ENCODE measurements at regions not wholly inside any gene's neighbourhood (a gene's known extent, or its start where the extent isn't known, plus 50 kb on each side); places are given as distances from the start of the nearest gene placed in this dataset.

- DNase-seq (ENCODE audit: low spot score): no peak
Measured at GRCh38 chr15:94053626-94054025, 177.7 kb upstream of the MCTP2 start.

- DNase-seq (ENCODE audit: low spot score): no peak
Measured at GRCh38 chr15:94052711-94053110, 178.7 kb upstream of the MCTP2 start.

- DNase-seq (ENCODE audit: low spot score): no peak
Measured at GRCh38 chr15:94047566-94047965, 183.8 kb upstream of the MCTP2 start.

GRCh38 chr15:94042180-94042928 lies 189.0 kb upstream of the MCTP2 start:
- DNase-seq (ENCODE audit: low spot score): no peak

- DNase-seq (ENCODE audit: low spot score): no peak
Measured at GRCh38 chr15:94041746-94042145, 189.6 kb upstream of the MCTP2 start.

- DNase-seq (ENCODE audit: low spot score): no peak
Measured at GRCh38 chr15:94040541-94041248, 190.7 kb upstream of the MCTP2 start.

GRCh38 chr15:94036156-94036555 lies 195.2 kb upstream of the MCTP2 start:
- no peak for DNase-seq (ENCODE audit: low spot score)

GRCh38 chr15:94033683-94034020 lies 197.7 kb upstream of the MCTP2 start:
- no peak for DNase-seq (ENCODE audit: low spot score)

GRCh38 chr15:94033014-94033682 lies 198.2 kb upstream of the MCTP2 start:
- no peak for DNase-seq (ENCODE audit: low spot score)

GRCh38 chr15:94032571-94032970 lies 198.8 kb upstream of the MCTP2 start:
- no peak for DNase-seq (ENCODE audit: low spot score)

GRCh38 chr15:94031072-94031471 lies 200.3 kb upstream of the MCTP2 start:
- no peak for DNase-seq (ENCODE audit: low spot score)

GRCh38 chr15:94029495-94029894 lies 201.9 kb upstream of the MCTP2 start:
- no peak for DNase-seq (ENCODE audit: low spot score)

- DNase-seq (ENCODE audit: low spot score): no peak
Measured at GRCh38 chr15:94028809-94029208, 202.6 kb upstream of the MCTP2 start.

- DNase-seq (ENCODE audit: low spot score): no peak
Measured at GRCh38 chr15:94028121-94028520, 203.2 kb upstream of the MCTP2 start.

GRCh38 chr15:94027581-94027980 lies 203.8 kb upstream of the MCTP2 start:
- DNase-seq (ENCODE audit: low spot score): no peak

GRCh38 chr15:94026458-94027304 lies 204.7 kb upstream of the MCTP2 start:
- no peak for DNase-seq (ENCODE audit: low spot score)

GRCh38 chr15:94023531-94023930 lies 207.8 kb upstream of the MCTP2 start:
- no peak for DNase-seq (ENCODE audit: low spot score)

GRCh38 chr15:94021621-94022320 lies 209.6 kb upstream of the MCTP2 start:
- no peak for DNase-seq (ENCODE audit: low spot score)

- DNase-seq (ENCODE audit: low spot score): no peak
Measured at GRCh38 chr15:94019062-94019461, 212.3 kb upstream of the MCTP2 start.

GRCh38 chr15:94015324-94015723 lies 216.0 kb upstream of the MCTP2 start:
- no peak for DNase-seq (ENCODE audit: low spot score)

Measured in hematopoietic multipotent progenitor cell treated with erythropoietin and hydrocortisone succinate and interleukin-3 and kit ligand, for 15 days (in vitro differentiated cells).